Brain pericyte (primary cell): ENCODE measurements at regions not wholly inside any gene's neighbourhood (a gene's known extent, or its start where the extent isn't known, plus 50 kb on each side); places are given as distances from the start of the nearest gene placed in this dataset.

Experiments
- DNase-seq: peaks from one replicate; pipeline ENCODE4 v3.0.0-alpha.2; 2012; ENCODE audit warnings: low read depth, low spot score

DNA sequence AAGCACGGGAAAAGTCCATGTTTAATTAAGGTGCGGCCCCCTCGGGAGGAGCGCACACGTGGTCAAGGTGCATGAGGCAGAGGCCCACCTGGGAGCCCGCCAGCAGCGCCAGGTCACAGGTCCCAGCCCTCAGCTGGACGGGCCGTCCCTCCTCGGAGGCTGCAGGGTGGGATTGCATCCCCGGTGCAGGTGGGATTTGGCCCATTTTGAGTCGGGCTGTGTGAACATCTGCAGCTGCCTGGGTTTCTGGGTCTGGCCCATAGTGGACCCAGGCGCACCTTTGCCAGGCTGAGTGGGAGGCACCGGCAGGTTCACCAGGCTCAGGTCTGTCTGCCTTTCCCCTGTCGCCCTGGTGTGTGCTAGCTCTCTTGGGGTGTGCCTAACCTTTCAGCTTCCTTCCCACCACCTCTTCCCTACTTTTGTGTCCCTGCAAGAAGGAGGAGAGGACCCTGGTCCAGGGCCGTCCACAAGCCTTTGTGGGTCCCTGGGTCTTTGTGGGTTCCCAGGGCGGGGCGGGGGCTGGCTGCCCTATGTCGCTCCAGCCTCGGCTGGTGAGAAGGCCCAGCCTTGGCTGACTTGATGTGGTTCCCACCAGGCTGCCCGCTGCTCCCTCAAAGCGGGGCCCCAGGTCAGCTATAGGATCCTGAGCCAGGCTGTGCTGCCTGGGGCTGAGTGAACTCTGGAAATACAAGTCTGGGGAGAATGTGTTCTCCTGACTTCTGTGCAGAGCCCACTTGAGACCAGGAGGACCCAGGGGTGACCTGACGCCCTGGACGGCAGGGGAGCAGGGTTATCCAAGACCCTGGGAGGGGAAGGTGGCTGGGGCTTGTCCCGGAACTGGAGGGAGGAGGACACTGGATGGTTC, 186.7 kb upstream of the SHH start:
- no peak for DNase-seq

DNA sequence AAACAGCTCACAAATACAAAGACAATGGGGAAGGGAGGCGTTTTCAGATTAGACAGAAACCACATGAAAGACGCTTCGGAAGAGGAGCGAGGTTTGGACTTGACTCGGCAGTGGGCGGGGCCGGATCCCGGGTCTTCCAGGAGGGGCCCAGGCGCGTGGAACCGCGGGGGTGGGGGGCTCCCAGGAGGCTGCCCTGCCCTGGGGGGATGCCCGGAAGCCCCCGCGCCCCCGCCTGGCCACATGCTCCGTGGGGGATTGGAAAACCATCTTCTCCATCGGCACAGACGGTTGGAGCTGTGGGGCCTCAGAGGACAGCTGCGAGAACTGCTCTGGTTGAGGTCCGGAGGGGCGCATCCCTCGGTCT, 186.0 kb upstream of the SHH start:
- no peak for DNase-seq

DNA sequence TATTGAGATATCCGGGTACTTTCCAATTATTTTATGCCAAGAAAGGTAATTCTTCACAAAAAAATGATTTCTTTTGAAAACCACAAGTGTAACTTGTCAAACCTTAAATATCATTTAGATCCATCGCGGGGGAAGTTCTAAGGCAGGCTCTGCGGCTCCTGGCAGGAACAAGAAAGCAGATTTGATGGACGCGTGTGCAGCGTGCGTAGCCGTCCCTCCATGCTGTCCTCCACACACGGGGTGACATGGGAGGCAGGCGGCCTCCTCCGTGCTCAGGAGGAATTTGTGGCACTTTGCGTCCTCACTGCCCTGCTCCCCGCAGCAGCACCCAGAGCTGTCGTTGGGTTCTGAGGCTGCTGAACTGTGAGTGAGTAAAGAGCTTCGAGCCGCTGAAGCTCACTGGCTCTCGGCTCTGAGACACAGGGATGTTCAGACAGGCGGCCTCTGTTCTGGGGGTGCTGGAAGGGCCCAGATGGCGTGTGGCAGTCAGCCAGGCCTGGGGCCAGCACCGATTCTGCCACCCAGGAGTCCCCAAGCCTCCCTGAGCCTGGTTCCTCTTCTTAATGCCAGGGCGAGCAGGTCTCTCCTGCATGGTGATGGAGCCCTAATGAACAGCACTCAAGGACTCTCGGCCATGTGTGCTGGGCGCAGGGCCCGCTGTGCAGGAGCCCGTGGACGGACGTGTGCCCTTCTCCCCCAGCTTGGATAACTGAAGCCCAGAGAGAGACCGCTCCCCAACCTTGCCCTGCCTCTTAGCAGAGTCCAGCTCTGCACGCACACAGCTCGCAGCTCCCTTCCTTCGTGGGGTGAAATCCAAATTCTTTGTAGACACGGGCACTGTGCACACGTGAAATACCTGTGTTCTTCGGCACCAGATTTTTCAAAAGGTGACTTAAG, 185.4 kb upstream of the SHH start:
- no peak for DNase-seq

DNA sequence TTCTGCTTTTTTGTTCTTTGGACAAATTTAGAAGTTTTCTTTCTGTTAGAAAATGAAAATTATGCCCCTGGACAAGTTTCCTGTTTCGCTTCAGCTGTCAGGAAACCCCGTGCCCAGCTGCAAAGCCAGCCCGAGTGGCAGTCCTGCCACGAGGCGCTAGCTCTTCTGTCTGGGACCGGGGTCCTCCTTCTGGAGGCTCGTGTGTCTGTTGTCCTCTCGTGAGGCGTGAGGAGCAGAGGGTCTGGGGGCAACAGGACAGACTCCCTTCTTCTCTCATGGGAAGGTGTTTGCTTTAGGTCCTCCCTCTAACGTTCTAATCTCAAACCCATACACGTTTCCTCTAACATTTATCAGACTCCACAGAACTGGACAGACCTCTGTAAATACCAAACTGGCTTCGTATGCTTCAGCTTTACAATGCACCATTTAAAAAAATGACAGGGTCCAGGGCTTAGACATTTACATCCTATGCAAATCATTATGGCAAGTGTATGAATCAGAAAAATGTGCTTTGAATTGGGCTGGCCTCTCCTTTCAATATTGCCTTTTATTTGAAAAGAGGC, 184.5 kb upstream of the SHH start:
- no peak for DNase-seq

DNA sequence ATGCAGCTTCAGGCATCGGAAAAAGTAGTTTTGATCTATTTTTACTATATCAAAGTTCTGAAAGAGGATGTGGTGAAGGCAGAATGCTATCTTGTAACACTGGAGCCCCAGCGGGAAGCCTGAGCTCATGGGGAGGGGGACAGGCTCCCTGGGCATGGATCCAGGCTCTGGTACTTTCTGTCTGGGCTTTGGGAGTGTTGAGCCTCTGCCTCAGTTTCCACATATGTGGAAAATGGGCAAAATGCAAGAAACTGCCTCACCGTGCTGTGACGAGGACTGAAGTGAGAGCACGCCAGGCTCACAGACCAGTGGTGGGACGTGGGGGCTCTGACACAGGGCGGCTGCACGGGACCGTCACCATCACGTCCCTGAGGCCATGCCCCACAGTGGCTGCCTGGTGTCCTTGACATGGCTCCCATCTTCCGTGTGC, 182.9 kb upstream of the SHH start:
- no peak for DNase-seq

DNA sequence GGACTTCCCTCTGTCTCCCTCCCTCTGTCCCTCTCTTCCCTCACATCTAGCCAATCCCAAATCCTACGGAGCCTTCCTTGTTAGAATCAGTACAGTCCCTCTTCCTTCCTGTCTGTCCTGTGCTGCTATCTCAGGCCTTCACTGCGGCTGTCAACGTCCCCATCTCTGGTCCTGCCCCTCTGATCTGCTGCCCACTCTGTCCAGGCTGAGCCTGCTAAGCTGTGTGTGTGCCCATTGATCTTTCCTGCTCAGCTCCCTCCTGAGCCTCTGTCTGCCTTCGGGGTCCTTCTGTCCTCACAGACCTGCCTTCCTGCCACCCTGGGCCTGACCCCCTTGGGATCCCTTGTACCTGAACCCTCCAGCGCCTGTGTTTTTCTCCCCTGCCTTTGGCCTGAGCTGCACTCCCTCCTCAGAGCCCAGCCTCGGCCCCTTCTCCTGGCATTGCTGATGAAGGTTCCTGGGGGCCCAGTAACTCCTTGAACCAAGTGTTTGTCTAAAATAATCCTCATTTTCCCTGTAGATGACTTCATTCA, 182.1 kb upstream of the SHH start:
- no peak for DNase-seq

DNA sequence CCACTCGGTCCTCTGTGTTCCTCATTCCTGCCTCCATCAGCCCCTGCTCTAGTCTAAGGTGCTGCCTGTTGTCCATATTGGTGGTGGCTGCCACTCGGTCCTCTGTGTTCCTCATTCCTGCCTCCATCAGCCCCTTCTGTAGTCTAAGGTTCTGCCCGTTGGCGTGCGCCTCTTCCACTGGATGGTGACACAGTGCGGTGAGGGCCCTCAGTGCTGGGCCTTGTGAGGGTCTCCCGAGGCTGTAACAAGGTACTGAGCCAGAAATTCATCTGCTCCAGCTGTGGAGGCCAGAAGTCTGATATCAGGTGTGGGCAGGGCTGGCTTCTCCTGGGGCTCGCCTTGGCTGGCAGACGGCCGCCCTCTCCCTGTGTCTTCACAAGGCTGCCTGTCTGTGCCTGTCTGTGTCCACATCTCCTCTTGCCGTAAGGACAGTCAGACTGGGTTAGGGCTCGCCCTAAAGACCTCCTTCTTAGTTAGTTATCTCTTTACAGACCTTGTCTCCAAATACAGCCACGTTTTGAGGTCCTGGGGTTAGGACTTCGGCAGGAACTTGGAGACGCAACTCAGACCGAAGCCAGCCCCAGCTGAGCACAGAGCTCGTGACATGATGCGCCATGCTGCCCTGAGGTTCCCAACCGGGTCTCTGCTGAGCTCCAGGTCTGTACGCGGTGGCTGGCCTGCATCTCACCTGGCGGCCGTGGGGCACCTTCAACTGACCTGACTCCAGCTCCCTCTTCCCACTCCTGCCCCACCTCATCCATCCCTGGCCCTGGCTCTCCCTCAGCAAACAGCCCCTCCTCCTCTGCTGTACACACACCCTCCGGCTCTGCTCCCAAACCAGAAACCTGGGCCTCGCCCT, 181.4 kb upstream of the SHH start:
- no peak for DNase-seq

DNA sequence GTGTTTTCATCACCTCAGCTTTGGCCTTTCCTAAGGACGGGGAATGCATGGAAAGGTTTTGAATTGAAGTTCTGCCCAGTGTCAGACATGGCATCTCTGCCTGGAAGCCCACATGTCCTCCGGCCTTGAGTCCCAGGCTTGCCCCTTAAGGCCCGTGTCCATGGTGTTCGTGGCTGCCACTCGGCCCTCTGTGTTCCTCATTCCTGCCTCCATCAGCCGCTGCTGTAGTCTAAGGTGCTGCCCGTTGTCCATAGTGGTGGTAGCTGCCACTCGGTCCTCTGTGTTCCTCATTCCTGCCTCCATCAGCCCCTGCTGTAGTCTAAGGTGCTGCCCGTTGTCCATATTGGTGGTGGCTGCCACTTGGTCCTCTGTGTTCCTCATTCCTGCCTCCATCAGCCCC, 180.7 kb upstream of the SHH start:
- DNase-seq: no peak

GRCh38 chr7:155992538-155992937, 180.3 kb upstream of the SHH start:
- no peak for DNase-seq

DNA sequence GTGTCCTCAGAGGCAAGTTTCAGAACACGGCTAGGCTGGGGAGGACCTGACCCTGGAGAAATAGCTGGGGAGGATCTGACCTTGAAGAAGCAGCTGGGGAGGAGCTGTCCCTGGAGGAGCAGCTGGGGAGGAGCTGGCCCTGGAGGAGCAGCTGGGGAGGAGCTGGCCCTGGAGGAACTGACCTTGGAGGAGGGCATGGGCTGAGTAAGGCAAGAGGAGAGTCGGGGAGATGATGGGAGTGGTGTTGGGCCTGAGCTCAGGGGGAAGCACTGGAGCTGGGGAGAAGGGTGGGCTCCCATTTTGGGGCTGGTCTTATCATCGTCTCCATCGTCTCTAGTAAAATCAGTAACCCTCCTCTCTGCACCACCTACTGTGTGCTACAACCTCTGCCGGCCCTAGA, 179.8 kb upstream of the SHH start:
- no peak for DNase-seq

- no peak for DNase-seq
Observed at GRCh38 chr7:155991470-155991869, 179.2 kb upstream of the SHH start.

- no peak for DNase-seq
Observed at GRCh38 chr7:155988416-155988815, 176.2 kb upstream of the SHH start.

GRCh38 chr7:155987681-155988235, 175.5 kb upstream of the SHH start:
- no peak for DNase-seq

DNA sequence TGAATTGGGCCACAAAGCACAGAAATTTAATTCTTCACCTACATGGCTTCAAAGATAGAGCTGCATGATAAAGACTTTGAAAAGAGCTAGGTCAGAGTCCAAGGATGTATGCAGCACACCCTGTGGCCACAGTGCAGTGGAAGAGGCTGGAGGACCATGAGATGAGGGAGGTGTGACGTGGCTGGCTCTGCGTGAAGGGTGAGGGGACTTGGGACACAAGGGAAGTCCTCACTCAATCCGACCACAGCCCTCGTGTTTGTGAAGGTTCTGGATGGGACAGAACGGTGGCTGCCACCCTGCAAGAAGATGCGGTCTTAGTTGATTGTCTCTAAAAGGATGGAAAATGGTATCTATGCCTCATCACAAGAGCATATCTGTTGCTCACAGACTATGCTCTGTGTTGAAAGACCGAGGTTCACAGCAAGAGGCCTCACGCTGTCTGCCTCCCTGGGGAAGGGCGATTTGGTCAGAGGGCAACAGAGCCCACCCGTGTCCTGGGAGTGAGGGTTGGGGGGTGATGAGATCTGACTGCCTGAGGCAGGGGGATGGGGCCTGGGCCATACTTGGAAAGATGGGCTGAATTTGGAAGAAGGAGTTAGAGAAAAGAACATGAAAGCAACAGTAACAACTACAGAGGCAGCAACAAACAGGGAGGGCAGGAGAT, 174.4 kb upstream of the SHH start:
- no peak for DNase-seq

GRCh38 chr7:155985518-155986250, 173.4 kb upstream of the SHH start:
- no peak for DNase-seq

DNA sequence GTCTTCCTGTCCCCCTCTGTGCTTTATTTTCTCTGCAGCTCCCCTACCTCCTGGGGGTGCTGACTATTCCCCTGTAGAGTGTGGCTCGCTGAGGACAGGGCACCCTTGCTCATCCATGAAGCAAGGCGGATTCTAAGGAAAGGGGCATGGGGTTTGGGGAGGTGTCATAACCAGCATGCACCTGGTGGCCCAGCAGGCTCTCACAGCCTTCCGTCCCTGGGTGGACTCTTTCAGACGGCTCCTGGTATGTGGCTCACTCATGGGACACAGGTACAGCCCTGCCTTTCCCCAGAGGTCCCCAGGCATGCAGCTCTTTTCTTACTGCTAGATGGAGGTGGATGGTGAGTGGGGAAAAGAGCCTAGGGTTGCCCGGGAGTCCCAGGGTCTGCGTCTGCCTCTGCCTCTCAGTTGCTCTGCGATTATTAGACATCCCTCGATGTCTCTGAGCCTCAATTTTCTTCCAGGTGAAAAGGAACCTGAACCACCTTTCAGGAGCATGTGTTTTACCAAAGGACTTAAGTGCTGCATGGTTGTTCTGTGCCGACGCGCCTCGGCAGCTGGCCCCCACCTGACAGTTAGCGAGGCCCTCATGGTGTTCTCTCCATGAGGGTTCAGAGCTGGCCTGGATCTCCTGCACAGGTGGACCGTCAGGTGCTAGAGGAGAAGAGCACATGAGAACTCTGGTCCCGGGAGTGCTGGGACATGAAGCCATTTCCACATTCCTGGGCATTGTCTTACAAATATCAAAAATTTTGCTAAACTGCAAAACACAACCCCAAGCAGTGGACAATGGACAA, 172.5 kb upstream of the SHH start:
- no peak for DNase-seq

GRCh38 chr7:155984028-155984580, 171.8 kb upstream of the SHH start:
- no peak for DNase-seq

DNA sequence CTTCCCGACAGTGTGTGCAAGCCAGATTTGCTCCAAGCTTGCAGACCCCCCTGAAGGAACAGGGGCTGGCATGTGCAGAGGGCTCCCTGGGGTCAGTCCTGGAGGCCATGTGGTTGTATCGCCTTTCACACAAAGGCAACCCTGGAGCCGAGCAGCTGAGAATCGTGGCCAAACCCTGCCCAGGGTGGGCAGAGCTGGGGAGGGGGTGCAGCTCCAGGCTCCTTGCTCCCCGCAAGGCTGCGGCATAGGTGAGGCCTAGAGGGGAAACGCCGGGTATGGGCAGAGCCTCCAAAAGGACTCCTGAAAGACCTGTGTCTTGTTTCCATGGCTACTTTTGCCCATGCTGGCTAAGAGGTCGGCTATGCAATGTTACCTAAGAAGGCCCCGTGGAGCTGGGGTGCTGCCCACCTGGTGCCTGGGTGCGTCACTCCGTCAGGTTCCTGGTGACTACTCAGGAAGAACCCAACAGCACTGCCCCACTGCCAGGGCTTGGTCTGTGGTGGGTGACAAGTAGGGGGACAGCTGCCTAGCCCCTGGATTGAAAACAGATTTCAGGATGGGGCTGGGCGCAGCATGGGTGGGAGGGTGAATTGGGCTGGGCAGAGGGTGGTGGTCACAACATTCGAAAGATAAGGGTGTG, 171.0 kb upstream of the SHH start:
- DNase-seq: no peak
